Stimulated activated CD8-positive, alpha-beta memory T cell treated with anti-CD3 and anti-CD28 coated beads, Interleukin-12 subunit alpha, Interleukin-12 subunit beta, amount 100 ng/mL, for 24 hours (primary cell): ENCODE measurements at regions not wholly inside any gene's neighbourhood (a gene's known extent, or its start where the extent isn't known, plus 50 kb on each side); places are given as distances from the start of the nearest gene placed in this dataset.
"Not testable (repeated sequence)": the region's sequence is repeated elsewhere in the genome, so short reads cannot be mapped to it uniquely, and the experiment has no call there.

Experiments used
- DNase-seq: peaks from one replicate; pipeline ENCODE4 v3.0.0-alpha.2; 2020; ENCODE audit errors: extremely low read depth

DNA sequence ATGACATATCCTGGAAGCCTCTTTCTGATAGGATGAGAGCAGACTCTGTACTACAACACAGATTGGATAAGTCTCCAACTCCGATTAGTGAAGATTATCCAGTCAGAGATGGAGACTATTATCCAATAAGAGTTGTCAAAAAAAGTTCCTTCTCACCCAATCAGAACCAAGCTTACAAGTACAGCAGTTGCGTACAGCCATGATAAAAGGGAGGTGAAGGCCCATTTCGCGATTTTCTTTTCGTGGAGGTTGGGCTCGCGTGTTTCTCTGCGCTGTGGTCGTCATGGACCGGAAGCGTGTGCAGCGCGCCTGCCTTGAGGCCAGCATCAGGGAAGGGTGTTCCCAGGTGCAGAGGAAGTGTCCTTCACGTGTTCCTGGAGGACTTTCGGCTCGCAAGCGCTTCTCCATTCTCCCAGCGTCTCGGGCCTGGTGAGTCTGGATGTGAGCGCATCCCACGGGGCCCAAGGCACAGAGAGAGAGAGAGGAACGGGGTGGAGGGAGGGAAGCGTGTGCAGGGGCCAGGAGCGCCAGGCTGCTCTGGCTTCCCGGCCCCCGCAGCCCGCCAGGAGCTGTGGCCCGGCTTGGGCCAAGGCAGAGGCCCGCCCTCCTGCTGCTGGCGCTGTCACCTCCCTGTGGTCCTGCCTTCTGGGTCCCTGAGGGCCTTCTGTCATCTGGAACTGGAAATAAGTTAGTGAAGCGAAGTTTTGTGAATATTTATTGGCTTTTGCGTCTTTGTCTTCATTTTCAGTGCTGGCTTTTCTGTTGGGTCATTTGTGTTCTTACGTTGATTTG, 53.9 kb downstream of the CDRT15L2 start:
- DNase-seq, result not testable (repeated sequence)

DNA sequence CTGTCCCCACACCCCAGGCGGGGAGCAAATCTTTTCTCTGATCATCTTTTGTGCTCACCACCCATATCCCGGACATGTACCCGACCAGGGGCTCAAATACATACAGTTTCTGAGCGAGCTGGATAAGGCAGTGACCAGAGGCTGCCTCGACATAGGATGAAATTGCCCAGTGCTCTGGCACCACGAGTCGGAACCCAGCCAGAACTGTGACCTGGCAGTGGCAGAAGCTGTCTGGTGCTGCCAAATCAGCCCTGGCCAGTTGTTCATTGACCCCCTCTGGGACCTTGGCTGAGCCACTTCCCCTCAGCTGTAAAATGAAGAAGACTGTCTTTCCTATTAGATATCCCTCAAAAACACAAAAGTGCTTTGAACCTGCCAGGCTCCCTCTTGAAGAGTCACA, 60.6 kb downstream of the CDRT15L2 start:
- not testable (repeated sequence) for DNase-seq

DNA sequence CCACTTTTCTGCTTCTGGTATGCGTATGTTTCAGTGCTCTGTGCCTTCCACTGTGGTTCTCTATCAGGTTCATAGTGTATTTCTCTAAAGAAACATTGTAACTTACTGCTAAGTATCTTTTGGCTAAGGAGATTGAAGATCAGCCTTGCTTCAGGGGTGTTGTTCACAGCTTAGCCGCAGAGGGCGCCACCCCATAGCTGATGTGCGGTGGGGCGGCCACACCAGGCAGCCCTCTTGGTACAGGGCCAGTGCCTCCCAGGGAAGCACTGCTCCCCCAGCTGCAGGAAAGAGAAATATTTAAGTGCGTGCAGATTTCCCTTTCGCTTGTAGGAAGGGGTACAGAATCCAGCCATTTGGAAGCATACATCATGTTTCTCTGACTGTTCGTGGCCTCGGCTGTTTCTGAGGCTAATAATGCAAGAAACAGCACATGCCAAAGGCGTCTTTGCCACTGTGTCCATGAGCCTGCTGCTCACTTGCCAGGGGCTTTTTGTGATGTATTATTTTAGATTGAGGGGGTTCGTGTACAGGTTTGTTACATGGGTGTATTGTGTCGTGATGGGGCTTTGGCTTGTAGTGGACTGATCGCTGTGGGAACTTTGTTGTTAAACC, 67.2 kb downstream of the CDRT15L2 start:
- not testable (repeated sequence) for DNase-seq

DNA sequence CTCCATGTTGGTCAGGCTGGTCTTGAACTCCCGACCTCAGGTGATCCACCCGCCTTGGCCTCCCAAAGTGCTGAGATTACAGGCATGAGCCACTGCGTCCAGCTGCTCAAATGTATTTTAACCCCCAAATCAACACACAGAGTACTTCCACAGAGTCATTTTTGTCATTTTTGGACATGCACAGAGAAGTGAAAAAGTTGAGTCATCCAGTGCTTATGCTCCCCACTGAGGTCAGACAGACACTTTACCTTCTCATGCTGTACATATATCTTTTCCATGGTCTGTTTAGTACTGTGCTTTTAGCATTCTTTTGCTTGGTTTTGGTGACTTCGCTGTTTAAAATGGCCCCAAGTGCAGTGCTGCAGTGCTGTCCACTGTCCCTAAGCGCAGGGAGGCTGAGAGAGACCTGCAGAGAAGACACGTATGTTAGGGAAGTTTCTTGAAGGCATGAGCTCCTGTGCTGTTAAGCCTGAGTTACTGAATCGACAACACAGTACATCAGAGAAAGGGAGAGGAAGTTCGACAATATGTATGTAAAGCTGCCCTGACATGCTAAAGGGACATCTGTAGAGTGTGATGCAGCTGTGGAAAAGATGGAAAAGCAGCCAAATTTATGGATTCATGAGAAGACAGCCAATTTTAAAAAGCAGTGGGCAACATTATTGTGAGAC, 69.7 kb downstream of the CDRT15L2 start:
- not testable (repeated sequence) for DNase-seq

DNA sequence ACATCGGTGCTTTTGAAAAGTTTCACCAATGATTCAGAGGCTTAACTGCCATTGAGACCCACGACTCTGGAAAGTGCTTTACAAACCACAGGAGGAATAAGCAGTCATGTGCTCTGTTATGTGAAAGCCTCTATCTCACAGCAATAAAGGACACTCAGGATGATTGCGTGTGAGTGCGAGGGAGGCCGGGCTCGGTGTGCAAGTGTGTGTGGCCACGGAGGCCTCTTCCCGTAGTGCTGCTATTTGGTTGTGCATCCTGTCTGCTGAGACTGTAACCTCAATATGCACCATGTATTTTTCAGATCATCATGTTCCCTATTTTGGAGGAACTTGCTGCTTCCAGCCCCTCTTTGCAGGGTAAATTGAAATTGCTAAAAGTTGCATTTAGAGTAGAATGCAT, 71.5 kb downstream of the CDRT15L2 start:
- not testable (repeated sequence) for DNase-seq

DNA sequence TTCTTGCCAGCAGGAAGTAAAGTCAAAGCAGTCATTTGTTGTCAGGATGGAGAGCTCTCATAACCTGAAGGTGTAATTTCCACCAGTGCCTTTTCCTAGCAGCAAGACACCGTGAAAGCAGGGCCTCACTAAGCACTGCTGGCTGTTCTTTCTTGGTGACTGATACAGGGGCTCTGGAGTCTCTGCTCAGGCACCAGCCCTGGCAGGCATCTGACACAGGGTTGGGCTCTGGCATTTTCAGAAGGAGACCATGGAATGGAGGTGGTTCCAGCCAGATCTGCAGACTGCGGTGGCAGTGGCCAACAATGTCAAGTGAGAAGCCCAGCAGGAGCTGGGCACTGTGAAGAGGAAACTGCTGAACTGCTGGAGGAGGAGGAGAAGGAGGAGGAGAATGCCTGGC, 72.2 kb downstream of the CDRT15L2 start:
- not testable (repeated sequence) for DNase-seq

DNA sequence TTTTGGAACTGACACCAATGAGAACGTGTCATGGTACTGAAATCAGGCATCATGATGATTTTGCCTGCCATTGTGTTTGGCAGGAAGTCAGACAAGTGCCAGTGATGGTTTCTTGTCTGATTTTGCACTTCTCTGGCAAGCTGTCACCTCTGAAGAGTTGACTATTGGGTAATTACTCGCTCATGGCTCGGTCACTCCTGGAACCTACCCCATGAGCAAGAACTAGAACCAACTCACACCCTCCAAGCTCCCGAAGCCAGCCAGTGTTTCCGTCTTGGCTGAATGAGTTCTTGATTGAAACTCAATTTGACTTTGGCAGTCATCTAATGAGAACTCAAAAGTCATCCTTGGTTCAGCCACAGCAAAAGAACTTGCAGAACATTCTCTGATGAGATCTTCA, 73.9 kb downstream of the CDRT15L2 start:
- not testable (repeated sequence) for DNase-seq

DNA sequence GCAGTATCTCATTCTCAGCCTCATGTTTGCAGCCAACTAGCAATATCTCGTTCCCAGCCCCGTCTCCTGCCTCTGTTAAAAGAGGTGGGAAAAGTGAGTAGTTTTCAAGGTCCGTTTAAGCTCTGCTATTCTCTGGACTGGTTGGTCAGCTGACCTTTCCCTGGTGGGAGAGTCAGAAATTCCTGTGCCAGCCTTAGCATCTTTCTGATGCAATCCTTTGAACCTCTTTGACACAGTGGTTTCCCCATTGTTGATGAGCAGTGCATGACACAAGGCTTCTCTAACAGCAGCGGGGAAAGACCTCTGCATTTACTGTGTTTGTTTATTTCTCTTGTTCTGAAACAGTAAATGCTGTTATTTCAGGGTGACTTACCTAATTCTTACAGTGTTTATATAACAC, 74.6 kb downstream of the CDRT15L2 start:
- DNase-seq, result not testable (repeated sequence)

DNA sequence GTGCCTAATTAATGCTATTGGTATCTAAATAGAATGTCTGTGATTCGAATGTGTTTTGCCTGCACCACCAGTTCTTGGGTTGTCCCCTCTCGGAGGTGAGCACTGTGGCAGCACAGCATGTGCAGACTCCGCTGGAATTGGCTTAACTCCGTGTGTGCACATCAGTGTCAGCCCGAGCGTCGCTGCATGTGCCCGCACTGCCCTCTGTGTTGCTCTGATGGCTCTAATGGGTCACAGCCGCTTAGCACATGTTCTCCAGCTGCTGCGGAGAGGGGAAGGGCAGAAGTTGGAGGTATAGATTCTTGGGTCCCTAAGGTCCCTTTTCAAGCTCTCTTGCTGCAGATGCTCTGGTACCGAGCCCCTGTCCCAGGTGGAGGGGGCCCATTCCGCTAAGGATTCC, 75.1 kb downstream of the CDRT15L2 start:
- DNase-seq, result not testable (repeated sequence)

DNA sequence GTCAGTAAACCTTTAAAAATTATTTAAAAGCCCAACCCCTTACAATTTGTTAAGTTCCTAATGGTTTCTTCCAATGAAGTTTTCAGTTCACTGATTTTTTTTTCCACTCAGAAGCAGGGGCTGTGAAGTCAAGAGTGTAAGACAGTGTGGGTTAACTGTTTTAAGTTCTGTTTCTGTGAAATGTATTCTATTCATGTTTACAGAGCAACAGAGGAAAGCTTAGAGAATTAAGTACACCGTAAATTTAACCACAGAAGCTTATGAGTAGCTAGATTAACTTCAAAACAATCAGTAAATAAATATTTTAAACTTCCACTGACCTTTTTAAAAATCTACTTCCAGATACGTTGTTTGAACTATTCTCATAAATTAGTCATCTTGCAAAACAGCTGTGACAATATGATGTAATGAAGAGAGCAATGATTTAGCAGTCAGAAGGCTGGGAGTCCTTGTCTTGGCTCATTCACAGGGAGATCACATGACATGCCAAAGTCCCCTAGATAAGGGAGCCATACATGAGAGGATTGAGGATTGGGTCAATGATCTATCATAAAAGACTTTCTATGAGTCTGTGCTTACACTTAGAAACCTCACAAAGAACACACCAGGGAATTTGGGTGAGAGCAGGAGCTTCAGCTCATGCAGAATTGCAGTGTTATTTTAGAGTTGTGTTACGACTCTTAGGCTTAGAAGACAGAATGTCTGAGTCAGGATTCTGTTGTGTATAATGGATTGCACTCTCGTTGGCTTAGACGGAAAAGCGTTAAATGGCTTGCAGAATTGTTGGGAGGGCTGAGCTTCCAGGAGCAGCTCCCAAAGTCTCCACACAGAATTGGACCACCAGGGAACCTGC, 85.8 kb downstream of the CDRT15L2 start:
- DNase-seq, result not testable (repeated sequence)

DNA sequence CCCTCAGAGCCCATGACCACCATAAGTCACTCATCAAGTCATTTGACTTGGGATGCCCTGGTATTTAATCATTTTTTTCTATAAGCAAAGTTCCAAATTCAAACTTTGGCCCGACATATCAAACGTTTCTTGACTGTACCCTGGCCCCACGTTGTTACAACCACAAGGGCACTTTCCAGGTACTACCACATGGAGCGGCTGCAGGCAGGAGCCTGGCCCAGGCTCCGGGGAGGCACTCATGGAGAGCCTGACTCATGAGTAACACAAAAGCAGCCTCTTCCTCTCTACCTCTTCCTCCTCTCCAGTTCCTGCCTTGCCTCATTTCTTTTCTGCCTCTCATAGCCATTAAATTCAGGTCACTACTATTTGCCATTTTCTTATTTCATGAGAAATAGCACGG, 87.2 kb downstream of the CDRT15L2 start:
- not testable (repeated sequence) for DNase-seq

DNA sequence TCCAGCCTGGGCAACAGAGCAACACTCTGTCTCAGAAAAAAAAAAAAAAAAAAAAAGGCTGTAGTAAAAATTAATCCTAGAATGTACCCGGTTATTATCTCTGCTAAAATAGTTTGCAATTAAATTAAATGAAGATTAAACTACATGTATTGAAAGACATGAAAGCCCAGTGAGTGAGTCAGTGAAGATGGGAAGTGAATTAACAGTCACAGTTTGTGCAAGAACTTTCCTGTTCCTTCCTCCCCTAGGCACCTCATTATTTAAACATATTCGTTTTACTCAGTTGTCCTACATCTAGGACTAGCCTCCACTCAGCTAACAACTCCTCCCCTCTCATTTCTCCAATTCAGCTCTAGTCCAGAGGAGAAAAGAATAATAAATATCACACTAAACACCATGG, 88.2 kb downstream of the CDRT15L2 start:
- DNase-seq, result not testable (repeated sequence)

DNA sequence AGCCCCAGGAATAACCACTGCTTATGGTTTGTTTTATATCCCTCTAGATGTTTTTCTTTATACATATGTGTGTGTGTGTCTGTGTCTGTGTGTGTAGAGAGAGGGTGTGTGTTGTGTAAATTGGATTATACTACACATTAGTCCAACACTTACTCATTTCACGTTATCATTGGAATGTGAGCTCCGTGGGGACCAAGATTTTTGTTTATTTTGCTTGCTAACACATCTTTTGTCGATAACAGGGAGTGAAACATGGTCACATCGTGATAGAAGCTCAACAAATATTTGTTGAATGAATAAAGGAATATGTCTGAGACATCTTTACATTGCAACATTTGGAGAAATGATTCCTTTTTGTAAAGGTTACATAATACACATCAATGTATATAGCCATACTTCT, 88.8 kb downstream of the CDRT15L2 start:
- not testable (repeated sequence) for DNase-seq

DNA sequence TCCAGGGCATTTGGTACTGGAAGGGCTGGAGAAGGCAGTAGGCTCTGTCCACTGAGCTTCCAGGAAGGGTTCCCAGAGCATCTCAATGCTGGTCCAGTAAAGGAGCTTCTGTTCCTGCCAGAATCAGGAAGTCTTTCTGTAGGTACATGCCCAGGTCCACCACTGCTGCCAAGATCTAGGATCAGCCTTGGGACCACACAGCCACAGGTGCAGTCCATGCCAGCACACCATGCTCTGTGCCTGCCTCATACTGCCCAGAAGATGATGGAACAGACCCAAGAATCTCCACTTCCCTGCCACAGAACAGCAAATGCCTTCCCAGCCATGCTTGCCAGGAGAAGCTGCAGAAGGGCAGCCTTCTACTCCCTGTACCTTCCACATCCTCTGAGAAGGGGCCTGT, 89.3 kb downstream of the CDRT15L2 start:
- not testable (repeated sequence) for DNase-seq

DNA sequence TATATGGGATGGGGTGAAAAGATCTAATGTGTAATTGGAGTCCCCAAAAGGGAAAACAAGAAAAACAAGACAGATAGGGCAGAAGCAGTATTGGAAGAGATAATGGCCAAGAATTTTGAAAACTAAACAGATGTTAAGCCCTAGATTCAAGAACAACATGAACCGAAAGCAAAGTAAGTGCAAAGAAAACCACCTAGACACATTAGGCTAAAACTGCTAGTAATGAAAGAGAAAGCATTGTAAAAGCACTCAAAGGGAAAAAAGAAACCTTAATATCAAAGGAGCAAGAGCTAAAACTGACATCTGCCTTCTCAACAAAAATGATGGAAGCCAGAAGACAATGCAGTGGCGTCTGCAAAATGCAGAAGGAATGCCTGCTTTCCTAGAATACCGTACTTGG, 91.0 kb downstream of the CDRT15L2 start:
- not testable (repeated sequence) for DNase-seq

DNA sequence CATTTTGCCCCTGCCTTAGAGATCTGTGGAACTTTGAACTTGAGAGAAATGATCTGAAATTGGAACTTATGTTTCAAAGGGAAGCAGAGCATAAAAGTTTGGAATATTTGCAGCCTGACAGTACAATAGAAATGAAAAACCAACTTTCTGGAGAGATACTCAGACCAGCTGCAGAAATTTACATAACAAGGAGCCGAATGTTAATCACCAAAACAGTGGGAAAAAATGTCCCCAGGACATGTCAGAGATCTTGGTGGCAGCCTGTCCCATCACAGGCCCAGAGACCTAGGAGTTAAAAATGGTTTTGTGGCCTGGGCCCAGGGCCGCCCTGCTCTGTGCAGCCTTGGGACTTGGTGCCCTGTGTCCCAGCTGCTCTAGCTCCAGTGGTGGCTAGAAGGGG, 94.8 kb downstream of the CDRT15L2 start:
- DNase-seq, result not testable (repeated sequence)

DNA sequence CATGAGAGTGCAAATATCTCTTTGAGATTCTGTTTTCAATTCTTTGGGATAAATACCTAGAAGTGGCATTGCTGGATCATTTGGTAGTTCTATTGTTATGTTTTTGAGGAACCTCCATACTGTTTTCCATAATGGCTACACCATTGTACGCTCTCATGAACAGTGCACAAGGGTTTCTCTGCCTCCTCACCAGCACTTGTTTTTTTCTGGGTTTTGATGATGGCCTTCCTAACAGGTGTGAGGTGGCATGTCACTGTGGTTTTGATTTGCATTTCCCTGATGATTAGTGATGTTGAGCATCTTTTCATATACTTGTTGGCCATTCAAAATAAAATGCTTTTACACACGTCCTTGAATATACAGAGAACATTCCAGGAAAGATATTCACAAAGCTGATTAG, 96.2 kb downstream of the CDRT15L2 start:
- DNase-seq, result not testable (repeated sequence)

DNA sequence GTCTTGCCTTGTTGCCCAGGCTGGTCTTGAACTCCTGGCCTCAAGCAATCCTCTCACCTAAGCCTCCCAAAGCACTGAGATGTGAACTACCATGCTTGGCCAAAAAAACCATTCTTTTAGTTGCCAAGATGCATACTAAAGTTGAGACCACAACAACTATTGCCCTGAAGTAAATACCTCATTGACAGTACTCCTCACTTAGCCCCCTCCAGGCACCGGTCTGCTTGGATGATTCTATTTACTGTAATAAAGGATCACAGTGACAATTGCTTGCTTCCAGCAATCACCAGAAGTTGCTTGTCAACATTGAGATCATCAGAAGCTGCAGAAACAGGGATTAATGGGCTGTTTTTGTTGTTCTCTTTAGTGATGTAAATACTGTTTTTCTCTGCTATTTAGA, 97.1 kb downstream of the CDRT15L2 start:
- DNase-seq, result not testable (repeated sequence)

DNA sequence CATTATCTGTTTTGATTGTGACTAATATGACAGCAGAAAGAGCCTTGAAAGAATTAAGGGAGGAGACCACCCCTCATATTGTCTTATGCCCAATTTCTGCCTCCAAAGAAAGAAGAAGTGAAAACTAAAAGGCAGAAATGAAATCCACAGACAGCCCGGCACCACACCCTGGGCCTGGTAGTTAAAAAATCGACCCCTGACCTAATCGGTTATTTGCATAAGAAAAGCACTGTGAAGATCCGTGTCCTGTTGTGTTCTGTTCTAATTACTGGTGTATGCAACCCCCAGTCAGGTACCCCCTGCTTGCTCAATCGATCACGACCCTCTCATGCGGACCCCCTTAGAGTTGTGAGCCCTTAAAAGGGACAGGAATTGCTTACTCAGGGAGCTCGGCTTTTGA, 97.9 kb downstream of the CDRT15L2 start:
- DNase-seq, result not testable (repeated sequence)

DNA sequence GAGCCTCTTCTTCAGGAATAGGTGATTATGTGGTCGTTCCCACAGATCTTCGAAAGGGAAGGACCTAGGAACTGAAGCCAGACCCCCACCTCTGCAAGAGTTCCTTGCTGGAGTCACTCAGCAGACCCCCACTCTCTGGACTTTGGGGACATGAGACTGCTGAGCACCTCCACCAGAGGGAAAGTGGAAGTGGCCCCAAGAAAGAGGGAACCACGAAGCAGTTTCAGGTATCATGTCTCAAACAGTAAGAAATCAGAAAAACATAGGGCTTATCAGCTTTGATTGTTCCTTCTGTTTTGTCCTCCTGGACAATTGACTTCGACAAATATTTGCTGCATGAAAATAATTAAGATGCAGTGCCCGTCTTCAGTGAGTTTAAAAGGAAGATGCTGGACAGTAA, 98.9 kb downstream of the CDRT15L2 start:
- DNase-seq, result not testable (repeated sequence)
